ENCODE measurements at regions not wholly inside any gene's neighbourhood (a gene's known extent, or its start where the extent isn't known, plus 50 kb on each side); places are given as distances from the start of the nearest gene placed in this dataset.

GRCh38 chr1:38207906-38208305 lies 161.3 kb upstream of the POU3F1 start:
- TF ChIP-seq CTCF (conservative IDR thresholded peaks at IDR 0.05) (no peak), ZFX (IDR thresholded peaks at IDR 0.05) (no peak)
